ENCODE measurements at regions not wholly inside any gene's neighbourhood (a gene's known extent, or its start where the extent isn't known, plus 50 kb on each side); places are given as distances from the start of the nearest gene placed in this dataset.

DNA sequence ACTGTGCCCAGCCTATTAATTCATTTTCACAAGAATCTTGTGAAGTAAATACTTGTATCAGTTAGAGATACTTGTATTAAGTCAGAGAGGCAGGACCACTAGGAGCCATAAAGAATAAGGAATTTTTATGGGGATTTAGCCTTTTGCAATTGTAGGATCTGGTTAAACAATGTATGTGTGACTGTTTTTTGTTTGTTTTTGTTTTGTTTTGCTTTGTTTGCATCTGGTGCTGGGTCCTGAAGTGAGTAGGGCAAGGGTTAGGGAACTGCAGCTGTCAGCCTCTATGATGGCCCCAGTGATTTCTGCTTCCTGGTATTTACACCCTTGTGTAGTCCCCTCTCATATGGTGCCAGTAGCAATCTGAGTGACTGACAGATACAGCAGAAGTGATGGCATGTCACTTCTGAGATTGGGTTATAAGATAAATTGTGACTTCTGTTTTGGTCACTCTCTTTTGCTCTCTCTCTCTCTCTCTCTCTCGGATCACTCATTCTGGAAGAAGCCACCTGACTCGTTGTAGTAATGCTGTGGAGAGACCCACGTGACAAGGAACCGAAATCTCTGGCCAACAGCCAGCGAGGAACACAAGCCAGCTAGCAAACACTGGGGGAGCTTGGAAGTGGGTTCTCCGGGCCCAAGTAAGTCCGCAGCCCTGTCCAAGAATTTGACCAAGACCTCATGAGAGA is 96.2 kb upstream of the MARK1 start:
- no peak overlapping the region for H3K4me3 ChIP-seq (ENCODE audit: low read depth in 2 of 2, low read length in 2 of 2)
- H3K36me3 ChIP-seq (ENCODE audit: control insufficient read depth, insufficient read depth, low read length): no peaks in the 10 kb centered on the region
- no TSS peak for BruUV-seq (replicated peaks)
- H3K9me3 ChIP-seq (ENCODE audit: control insufficient read depth, insufficient read depth, low read depth, low read length): no peaks in the 10 kb centered on the region
- no peak for TF ChIP-seq POLR2AphosphoS5 (IDR thresholded peaks at IDR 0.05; ENCODE audit: low read depth, low read length)
- no peak for TF ChIP-seq TCF7L2 (IDR thresholded peaks at IDR 0.05; ENCODE audit: low read depth, low read length)
- TF ChIP-seq, protein P1, sequence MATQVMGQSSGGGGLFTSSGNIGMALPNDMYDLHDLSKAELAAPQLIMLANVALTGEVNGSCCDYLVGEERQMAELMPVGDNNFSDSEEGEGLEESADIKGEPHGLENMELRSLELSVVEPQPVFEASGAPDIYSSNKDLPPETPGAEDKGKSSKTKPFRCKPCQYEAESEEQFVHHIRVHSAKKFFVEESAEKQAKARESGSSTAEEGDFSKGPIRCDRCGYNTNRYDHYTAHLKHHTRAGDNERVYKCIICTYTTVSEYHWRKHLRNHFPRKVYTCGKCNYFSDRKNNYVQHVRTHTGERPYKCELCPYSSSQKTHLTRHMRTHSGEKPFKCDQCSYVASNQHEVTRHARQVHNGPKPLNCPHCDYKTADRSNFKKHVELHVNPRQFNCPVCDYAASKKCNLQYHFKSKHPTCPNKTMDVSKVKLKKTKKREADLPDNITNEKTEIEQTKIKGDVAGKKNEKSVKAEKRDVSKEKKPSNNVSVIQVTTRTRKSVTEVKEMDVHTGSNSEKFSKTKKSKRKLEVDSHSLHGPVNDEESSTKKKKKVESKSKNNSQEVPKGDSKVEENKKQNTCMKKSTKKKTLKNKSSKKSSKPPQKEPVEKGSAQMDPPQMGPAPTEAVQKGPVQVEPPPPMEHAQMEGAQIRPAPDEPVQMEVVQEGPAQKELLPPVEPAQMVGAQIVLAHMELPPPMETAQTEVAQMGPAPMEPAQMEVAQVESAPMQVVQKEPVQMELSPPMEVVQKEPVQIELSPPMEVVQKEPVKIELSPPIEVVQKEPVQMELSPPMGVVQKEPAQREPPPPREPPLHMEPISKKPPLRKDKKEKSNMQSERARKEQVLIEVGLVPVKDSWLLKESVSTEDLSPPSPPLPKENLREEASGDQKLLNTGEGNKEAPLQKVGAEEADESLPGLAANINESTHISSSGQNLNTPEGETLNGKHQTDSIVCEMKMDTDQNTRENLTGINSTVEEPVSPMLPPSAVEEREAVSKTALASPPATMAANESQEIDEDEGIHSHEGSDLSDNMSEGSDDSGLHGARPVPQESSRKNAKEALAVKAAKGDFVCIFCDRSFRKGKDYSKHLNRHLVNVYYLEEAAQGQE (IDR thresholded peaks at IDR 0.05; ENCODE audit: insufficient read depth in 1 of 2, low read depth in 2 of 2, low read length in 1 of 2): no peak
- TF ChIP-seq, protein P2, sequence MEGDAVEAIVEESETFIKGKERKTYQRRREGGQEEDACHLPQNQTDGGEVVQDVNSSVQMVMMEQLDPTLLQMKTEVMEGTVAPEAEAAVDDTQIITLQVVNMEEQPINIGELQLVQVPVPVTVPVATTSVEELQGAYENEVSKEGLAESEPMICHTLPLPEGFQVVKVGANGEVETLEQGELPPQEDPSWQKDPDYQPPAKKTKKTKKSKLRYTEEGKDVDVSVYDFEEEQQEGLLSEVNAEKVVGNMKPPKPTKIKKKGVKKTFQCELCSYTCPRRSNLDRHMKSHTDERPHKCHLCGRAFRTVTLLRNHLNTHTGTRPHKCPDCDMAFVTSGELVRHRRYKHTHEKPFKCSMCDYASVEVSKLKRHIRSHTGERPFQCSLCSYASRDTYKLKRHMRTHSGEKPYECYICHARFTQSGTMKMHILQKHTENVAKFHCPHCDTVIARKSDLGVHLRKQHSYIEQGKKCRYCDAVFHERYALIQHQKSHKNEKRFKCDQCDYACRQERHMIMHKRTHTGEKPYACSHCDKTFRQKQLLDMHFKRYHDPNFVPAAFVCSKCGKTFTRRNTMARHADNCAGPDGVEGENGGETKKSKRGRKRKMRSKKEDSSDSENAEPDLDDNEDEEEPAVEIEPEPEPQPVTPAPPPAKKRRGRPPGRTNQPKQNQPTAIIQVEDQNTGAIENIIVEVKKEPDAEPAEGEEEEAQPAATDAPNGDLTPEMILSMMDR (IDR thresholded peaks at IDR 0.05): no peak
- TF ChIP-seq SIN3A (IDR thresholded peaks at IDR 0.05; ENCODE audit: borderline replicate concordance, insufficient read depth, low read depth, low read length): no peak
- CTCF ChIA-PET: no interaction called here
- H3K27ac ChIP-seq (ENCODE audit: low read length): no peak overlapping the region
- DNase-seq (ENCODE audit: low read depth, low spot score) (no peak), ATAC-seq (no peak)
- in situ Hi-C loops (cut with HindIII; ENCODE audit: low pct_unique_long_range_greater_than_20kb, low sequenced_read_pairs): no loop called here
- H3K27me3 ChIP-seq (ENCODE audit: control insufficient read depth, insufficient read depth, low read length): no peaks in the 10 kb centered on the region
- intact Hi-C loops (cut with micrococcal nuclease; ENCODE audit: unreplicated experiment): no loop called here
- H3K4me1 ChIP-seq (ENCODE audit: control insufficient read depth, insufficient read depth, low read length): no peaks in the 10 kb centered on the region
- POLR2A ChIA-PET: no interaction called here

DNA sequence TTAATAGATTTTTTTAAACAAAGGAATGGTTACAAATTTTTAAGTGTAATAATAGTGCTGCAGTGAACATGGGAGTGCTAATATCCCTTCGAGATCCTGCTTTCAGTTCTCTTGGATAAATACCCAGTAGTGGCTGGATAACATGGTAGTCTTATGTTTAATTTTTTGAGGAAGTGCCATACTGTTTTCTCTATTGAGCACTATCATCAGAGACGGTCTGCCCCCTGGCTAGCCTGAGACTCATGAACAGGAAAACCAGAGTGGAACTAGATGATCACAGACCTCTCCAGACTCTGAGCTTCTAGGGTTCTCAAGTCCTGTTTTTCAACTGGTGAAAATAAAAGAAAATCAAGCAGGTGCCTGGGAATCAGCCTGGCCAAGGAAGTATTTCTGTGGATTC is 97.3 kb upstream of the MARK1 start:
- no peaks in the 10 kb centered on the region for H3K36me3 ChIP-seq (ENCODE audit: control insufficient read depth, insufficient read depth, low read length)
- ChIA-PET CTCF (no interaction called here), POLR2A (no interaction called here)
- H3K27ac ChIP-seq (ENCODE audit: low read length): no peak overlapping the region
- H3K27me3 ChIP-seq (ENCODE audit: control insufficient read depth, insufficient read depth, low read length): no peaks in the 10 kb centered on the region
- ATAC-seq: no peak
- no peaks in the 10 kb centered on the region for H3K4me1 ChIP-seq (ENCODE audit: control insufficient read depth, insufficient read depth, low read length)
- TF ChIP-seq SIN3A (IDR thresholded peaks at IDR 0.05; ENCODE audit: borderline replicate concordance, insufficient read depth, low read depth, low read length) (no peak), POLR2AphosphoS5 (IDR thresholded peaks at IDR 0.05; ENCODE audit: low read depth, low read length) (no peak), TCF7L2 (IDR thresholded peaks at IDR 0.05; ENCODE audit: low read depth, low read length) (no peak)
- TF ChIP-seq, protein P2 (IDR thresholded peaks at IDR 0.05): no peak
- TF ChIP-seq, protein P1 (IDR thresholded peaks at IDR 0.05; ENCODE audit: insufficient read depth in 1 of 2, low read depth in 2 of 2, low read length in 1 of 2): no peak
- DNase-seq (ENCODE audit: low read depth, low spot score): no peak
- no TSS peak for BruUV-seq (replicated peaks)
- intact Hi-C loops (cut with micrococcal nuclease; ENCODE audit: unreplicated experiment): no loop called here
- no peaks in the 10 kb centered on the region for H3K9me3 ChIP-seq (ENCODE audit: control insufficient read depth, insufficient read depth, low read depth, low read length)
- no peak overlapping the region for H3K4me3 ChIP-seq (ENCODE audit: low read depth in 2 of 2, low read length in 2 of 2)
- in situ Hi-C loops (cut with HindIII; ENCODE audit: low pct_unique_long_range_greater_than_20kb, low sequenced_read_pairs): no loop called here
